HG03521 (cell line): ENCODE measurements at regions not wholly inside any gene's neighbourhood (a gene's known extent, or its start where the extent isn't known, plus 50 kb on each side); places are given as distances from the start of the nearest gene placed in this dataset.

Source experiments
- ATAC-seq: cut with Tn5 transposase; IDR thresholded peaks from one replicate; pipeline ENCODE4 v1.9.1; 2021; ENCODE audit warnings: mild to moderate bottlenecking, moderate library complexity; ENCODE audit not compliant: unreplicated experiment

- ATAC-seq, result no peak
Observed at GRCh38 chr2:155350783-155351580, 652.5 kb downstream of the KCNJ3 start.

DNA sequence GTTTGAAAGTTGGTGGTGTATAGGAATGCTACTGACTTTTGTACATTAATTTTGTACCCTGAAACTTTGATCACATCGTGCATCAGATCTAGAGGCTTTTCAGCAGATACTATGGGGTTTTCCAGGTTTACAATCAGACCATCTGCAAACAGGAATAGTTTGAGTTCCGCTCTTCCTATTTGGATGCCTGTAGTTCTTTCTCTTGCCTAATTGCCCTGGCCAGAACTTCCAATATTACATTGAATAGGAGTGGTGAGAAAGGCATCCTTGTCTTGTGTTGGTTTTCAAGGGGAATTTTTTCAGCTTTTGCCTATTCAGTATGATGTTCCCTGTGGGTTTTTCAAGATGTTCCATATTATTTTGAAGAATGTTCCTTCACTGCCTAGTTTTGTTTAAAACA, 633.5 kb downstream of the KCNJ3 start:
- no peak for ATAC-seq

DNA sequence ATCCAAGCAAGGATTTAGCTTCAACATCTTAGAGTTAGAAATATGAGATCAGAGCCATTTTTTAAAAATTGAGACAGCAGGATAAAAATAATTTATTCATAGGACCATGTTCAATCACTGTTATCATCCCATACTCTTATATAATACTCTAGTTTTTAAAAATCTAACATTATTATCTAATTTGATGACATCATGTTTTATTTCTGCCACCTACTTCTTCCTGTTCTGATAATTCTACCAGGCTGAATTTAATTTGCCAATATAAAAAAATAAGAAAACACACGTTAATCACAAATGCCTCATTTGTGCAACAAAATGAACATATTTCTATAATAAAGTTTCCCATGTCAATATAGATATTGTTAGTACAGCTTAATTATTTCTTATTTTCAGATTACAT, 621.7 kb downstream of the KCNJ3 start:
- ATAC-seq, result no peak

- no peak for ATAC-seq
Observed at GRCh38 chr2:155318710-155319109, 620.2 kb downstream of the KCNJ3 start.

DNA sequence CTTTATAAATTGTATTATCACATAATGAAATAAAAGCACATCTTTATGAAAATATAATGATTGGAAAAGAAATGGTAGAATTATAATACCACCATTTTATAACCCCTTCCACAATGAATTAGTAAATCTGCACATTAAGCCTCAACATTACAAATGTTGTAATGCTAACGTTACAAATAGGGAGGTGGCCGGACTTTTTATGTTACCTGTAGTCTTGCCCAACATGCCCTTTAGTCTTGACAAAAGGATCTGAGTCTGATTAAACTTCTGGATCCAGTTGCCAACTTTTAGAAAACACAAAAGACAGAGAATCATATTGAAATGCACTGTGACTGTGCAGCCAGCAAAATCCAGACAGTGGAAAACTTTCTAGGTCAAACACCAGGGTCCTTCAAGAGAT, 617.3 kb downstream of the KCNJ3 start:
- no peak for ATAC-seq

GRCh38 chr2:155310589-155310988, 612.1 kb downstream of the KCNJ3 start:
- peak; percentile 59 for ATAC-seq

- ATAC-seq, result no peak
Observed at GRCh38 chr2:155309483-155309882, 611.0 kb downstream of the KCNJ3 start.

- ATAC-seq, result no peak
Observed at GRCh38 chr2:155308367-155309009, 610.0 kb downstream of the KCNJ3 start.

- no peak for ATAC-seq
Observed at GRCh38 chr2:155301221-155301620, 602.7 kb downstream of the KCNJ3 start.

GRCh38 chr2:155298001-155298400, 599.5 kb downstream of the KCNJ3 start:
- ATAC-seq, result no peak

GRCh38 chr2:155294358-155294757, 595.9 kb downstream of the KCNJ3 start:
- no peak for ATAC-seq

DNA sequence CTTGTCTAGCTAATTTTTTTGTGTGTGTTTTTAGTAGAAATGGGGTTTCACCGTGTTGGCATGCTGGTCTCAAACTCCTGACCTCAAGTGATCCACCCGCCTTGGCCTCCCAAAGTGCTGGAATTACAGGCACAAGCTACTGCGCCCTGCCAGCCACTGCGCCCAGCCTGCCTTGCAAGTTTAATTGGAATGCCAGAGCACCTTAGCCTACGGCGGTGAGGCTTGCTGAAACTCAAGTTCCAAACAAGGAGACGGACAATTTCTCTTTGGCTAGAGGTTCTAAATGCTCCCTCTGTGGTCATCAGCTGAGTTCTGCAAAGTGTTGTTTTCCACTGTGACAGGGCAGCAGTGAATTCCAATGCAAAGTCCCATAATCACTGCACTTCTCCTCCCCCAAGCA, 583.4 kb downstream of the KCNJ3 start:
- ATAC-seq, result no peak

- ATAC-seq, result no peak
Observed at GRCh38 chr2:155273323-155273722, 574.8 kb downstream of the KCNJ3 start.

DNA sequence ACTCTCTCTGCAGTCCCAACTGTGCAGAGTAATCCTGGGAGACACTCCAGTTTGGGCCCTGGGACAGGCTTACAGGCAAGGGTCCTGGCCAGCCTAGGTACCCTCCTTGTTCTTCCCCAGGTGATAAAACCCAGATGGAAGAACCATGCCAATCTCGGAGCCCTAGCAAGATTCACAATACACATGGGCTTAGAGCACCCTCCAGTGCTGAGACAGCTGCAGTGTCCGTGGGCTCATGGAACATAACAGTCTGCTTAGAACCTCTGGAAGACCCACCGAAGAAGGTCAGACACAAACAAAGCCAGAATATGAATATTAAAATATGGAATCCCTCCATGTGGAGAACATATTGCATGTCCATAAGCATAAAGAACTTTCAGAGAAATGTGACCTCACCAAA, 568.1 kb downstream of the KCNJ3 start:
- no peak for ATAC-seq

GRCh38 chr2:155266109-155266508, 567.6 kb downstream of the KCNJ3 start:
- ATAC-seq, result no peak

DNA sequence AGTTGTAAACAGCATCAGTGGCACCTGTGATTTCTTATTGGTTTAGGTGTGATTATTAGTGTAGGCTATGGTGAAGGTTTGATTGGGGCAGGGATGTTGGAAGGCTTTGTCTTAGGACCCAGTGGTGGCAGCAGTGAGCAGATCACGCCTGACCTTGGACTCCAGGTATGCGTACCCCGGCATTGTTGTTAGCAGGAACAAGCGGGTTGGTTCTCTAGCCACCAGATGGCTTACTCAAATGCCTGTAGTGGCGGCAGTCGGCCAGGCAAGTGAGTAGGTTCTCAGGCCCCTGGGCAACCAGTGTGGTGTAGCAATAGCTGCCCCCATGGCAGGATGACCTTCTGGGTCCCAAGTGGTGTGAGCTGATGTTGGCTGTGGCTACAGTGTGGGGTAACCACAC, 558.3 kb downstream of the KCNJ3 start:
- ATAC-seq, result no peak

DNA sequence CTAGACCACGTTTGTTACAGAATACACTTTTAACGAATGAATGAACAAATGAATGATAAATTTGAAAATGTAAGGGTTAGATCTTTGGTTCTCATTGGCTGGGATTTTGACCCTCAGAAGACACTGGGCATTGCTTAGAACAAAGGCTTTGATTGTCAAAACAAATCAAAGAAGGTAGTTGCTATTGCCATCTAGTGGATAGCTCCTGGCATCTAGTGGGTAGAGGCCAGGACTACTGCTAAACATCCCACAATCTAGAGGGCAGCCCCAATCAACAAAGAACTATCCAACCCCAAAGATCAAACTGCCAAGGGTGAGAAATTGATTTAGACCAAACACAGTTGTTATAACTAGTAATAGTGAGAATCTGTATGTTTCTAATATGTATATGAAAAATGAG, 552.3 kb downstream of the KCNJ3 start:
- ATAC-seq, result no peak

- ATAC-seq, result no peak
Observed at GRCh38 chr2:155240176-155240575, 541.7 kb downstream of the KCNJ3 start.

GRCh38 chr2:155235710-155236109, 537.2 kb downstream of the KCNJ3 start:
- no peak for ATAC-seq

- ATAC-seq, result no peak
Observed at GRCh38 chr2:155223781-155224406, 525.4 kb downstream of the KCNJ3 start.

- ATAC-seq, result peak; percentile 49
Observed at GRCh38 chr2:155218945-155219344, 520.5 kb downstream of the KCNJ3 start.

DNA sequence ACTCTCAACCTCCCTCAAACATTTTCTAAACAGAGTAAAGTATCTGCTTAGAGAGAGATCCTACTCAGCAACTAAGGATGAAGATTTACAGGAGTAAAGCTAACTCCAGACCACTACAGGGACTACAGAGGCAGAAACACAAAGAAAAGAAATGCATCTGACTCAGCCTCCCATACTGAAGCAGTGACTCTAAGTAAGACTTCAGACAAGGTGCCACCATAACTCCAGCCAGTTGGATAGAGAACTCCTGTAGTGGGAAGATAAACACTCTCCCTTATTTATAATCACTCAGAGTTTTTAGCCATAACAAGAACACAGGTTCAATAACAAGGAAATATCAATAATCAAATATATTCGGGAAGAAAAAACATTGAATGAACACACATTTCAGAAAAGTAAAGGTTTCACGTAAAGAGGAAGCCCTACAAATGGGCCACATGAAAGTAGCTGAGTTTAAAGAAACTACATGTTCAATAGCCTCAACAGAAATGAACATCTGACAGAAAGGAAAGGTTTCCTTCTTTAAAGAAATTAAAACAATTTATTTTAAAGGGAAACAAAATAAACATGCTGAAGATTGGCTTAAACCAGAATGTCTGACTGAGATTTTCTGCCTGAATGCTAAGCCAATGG, 519.9 kb downstream of the KCNJ3 start:
- peak; percentile 37 for ATAC-seq
